GM12872 (cell line): ENCODE measurements at regions not wholly inside any gene's neighbourhood (a gene's known extent, or its start where the extent isn't known, plus 50 kb on each side); places are given as distances from the start of the nearest gene placed in this dataset.

Source experiments
- TF ChIP-seq, protein P1 (sequence below): IDR thresholded peaks from 3 replicates; pipeline ENCODE4 v1.5.1; 2011; ENCODE audit warnings: low read depth, mild to moderate bottlenecking, low read length, moderate library complexity; ENCODE audit not compliant: insufficient read depth

DNA sequence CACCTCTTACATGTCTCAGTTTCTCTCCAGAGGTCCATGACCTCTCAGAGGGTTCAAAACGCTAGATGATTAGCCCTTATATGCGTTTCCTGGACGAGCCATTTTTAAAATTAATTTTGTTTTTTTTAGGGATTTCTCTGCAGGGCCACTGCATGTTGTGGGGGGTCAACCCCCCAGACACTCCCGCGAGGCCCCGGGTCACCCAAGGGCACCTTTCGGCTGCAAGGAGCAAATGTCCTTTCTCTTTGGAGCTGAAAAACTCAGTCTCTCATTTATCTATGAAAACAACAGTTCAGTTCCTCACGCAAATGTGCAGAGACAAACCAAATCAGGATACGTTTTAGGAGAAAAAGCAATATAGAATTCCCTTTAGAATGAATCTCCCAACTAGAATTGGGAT lies 944.3 kb upstream of the SEMA6D start:
- TF ChIP-seq, protein P1, sequence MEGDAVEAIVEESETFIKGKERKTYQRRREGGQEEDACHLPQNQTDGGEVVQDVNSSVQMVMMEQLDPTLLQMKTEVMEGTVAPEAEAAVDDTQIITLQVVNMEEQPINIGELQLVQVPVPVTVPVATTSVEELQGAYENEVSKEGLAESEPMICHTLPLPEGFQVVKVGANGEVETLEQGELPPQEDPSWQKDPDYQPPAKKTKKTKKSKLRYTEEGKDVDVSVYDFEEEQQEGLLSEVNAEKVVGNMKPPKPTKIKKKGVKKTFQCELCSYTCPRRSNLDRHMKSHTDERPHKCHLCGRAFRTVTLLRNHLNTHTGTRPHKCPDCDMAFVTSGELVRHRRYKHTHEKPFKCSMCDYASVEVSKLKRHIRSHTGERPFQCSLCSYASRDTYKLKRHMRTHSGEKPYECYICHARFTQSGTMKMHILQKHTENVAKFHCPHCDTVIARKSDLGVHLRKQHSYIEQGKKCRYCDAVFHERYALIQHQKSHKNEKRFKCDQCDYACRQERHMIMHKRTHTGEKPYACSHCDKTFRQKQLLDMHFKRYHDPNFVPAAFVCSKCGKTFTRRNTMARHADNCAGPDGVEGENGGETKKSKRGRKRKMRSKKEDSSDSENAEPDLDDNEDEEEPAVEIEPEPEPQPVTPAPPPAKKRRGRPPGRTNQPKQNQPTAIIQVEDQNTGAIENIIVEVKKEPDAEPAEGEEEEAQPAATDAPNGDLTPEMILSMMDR, result no peak

DNA sequence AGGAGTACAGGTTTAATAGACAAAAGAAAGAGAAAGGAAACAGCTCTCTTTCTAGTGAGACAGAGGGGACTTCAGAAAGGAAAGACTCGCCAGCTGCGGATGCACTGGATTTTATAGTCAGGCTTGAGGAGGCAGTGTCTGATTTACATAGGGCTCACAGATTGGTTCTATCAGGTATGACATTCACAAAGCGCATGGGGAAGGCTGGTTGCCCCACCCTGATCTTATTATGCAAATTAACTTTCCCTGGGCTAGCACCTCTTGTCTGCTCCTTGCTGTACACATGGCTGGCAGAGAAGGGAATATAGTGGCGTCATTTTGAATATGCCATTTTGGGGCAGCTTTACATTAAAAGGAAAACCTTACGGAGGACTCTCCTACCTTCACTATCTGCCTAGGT lies 938.4 kb upstream of the SEMA6D start:
- TF ChIP-seq, protein P1, result no peak

DNA sequence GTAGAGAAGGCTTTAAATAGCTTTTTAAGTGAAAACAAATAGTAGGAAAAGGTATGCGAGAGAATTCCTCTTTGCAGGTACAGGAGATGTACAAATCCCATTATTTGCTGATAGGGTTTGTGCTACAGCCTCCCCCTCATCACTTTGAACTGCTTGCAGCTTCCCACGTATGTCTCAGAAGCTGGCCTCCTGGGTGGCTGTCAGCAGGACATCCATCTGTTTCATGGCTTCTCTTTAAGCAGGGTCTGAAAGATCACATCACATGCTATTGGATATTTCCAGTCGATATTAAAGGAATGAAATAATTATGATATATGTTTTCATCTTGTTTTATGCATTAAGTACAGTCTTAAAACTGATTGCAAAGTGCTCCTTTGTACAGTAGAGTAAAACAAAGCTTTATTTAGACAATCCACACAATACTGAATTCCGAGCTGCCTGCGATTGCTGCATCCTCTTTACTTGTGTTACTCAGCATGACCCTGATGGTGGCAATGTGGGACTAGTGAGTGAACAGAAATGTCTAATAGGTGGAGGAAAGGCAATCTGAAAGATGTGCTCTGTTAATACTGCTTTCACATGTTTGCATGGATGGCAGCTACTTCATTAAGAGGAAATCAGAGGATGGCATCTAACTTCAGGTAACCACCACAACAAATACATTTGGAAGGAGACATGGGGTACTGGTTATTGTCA lies 930.6 kb upstream of the SEMA6D start:
- TF ChIP-seq, protein P1, result no peak

DNA sequence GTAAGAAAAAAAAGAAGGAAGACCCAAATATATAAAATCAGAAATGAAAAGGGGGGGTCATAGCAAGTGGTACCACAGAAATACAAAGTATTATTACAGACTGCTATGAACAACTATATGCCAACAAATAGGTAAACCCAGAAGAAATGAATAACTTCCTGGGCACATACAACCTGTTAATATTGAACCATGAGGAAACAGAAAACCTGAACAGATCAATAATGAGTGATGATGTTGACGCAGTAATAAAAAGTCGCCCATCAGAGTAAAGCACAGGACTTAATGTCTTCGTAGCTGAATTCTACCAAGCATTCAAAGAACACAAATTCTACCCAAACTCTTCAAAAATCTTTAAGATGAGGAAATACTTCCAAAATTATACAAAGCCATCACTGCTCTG lies 921.6 kb upstream of the SEMA6D start:
- TF ChIP-seq, protein P1, result no peak

DNA sequence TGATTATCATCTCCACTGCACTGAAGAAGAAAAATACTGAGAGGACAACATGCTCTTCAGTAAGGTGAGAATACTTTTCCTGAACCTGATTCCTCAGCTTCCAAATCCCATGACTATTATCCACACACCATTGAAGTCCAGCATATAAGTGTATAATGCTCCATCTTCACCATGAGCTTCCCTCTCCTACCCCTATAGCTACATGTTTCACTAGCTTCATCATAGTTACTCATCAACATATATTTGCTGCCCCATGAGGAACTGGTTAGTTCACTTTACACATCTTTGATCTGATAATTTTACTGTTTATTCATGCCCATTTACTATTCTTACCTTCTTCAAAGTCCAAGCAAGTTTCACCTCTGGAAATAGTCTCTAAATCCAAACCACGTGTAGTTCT lies 908.5 kb upstream of the SEMA6D start:
- TF ChIP-seq, protein P1, result no peak

DNA sequence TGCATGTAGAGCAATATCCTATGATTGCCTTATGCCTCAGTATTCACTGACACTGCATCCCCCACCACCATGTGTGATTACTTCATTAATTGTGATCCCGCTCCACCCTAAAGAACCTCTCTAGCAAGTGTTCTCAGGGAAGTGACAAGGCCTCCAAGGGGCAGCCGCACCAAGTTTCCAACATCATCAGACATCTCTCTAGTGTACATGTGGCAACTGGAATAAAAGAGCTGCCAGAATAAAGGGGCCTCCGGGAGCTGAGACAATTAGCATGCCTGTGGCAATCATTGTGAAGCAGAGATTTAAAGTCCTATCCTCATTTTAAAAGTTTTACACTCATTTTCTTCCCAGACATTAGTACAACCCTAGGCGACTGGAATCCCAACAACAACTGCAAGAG lies 902.1 kb upstream of the SEMA6D start:
- TF ChIP-seq, protein P1, result no peak

DNA sequence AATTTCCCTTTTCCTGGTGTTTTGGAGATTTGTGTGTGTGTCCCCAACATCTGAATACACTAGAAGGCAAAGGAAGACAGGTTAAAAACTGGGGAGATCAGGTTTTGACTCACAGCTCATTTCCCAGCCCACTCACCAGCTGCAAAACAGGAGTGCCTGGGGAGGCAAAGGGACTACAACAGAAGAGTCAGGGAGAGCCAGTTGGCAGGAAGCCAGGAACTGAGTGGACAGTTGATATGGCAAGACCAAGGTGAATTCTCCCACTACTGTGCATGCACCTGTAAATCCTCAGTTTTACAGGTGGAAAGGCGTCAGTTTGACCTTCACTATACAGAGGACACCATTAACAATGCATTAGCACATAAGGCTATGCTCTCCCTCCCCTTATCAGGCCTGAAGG lies 901.5 kb upstream of the SEMA6D start:
- TF ChIP-seq, protein P1, result no peak

DNA sequence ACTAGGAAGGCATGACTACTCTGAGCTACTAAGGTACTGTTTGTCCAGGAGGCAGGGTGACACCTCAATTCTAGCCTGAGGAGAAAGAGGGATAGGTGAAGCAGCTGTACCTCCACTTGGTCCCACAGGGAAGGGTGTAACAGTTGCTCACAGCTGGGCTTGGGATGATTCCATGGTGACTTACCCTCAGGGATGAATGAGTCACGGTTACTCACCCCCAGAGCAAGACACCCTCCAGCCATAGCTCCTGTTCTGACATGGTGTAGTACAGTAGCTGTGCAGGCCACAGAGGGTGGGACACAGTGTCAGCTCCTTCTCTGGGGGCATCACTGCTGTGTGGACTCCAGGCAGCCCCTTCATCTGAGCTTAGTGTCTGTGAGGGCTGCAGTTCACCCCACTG lies 868.6 kb upstream of the SEMA6D start:
- TF ChIP-seq, protein P1, result no peak
